Gastrocnemius medialis (tissue), 4 donors: ENCODE measurements at regions not wholly inside any gene's neighbourhood (a gene's known extent, or its start where the extent isn't known, plus 50 kb on each side); places are given as distances from the start of the nearest gene placed in this dataset.

Source experiments
- CTCF ChIP-seq, 5 experiments: fragments of 450-650 bp in 3 of 5; fragments of 200-600 bp in 2 of 5; sonication (generic) in 2 of 5; IDR thresholded peaks in 4 of 5; conservative IDR thresholded peaks in 1 of 5; 1 replicate in 4 of 5; 2 replicates in 1 of 5; pipeline ENCODE4 v1.5.1; 2016 to 2019; ENCODE audit warnings: antibody characterized with exemption in 5 of 5, mild to moderate bottlenecking in 3 of 5, moderate library complexity in 3 of 5
- POLR2A ChIP-seq, 2 donors: fragments of 450-650 bp; IDR thresholded peaks; one replicate each; pipeline ENCODE4 v1.6.1; 2017; ENCODE audit warnings: antibody characterized with exemption in 2 of 2, mild to moderate bottlenecking in 2 of 2, moderate library complexity in 2 of 2

DNA sequence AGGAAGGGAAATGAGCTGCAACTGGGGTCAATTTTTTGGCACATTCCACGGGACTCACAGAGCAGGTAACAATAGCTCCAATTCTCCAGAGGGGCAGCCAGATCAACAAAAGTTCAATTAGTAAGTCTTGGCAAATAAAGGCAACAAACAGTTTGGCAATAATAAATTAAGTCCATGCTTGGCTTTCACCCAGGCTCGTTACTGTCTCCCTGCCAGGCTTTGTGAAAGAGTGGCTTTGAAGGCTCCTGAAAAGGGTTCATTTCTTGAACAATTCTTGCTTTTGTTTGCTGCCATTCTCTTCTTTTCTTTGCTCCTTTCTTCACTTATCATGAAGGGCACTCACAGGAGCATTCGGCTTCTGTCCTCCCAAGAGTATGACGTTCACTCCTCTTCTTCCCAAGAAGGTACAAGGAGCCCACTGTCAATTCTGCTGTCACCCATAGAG, 123.3 kb downstream of the APIP start:
- TF ChIP-seq CTCF (IDR thresholded peaks at IDR 0.05 in 4 of 5, conservative IDR thresholded peaks at IDR 0.05 in 1 of 5) = no peak
- no peak for TF ChIP-seq POLR2A (IDR thresholded peaks at IDR 0.05)
